ENCODE measurements at regions not wholly inside any gene's neighbourhood (a gene's known extent, or its start where the extent isn't known, plus 50 kb on each side); places are given as distances from the start of the nearest gene placed in this dataset.

- Mint-ChIP-seq H3K36me3 (no peaks in the 10 kb centered on the region), H3K27me3 (peaks cover 16% of the 10 kb centered on the region), H3K4me1 (peaks cover 4% of the 10 kb centered on the region), H3K27ac (no peak overlapping the region), H3K4me3 (no peak overlapping the region), H3K9me3 (peaks cover 5% of the 10 kb centered on the region)
- DNase-seq: no peak
These were observed 302.4 kb downstream of the SOX9 start for GRCh38 chr17:72423286-72423589.

- Mint-ChIP-seq H3K27ac (no peak overlapping the region), H3K27me3 (peaks cover 15% of the 10 kb centered on the region), H3K36me3 (no peaks in the 10 kb centered on the region), H3K4me1 (peaks cover 4% of the 10 kb centered on the region), H3K9me3 (peaks cover 3% of the 10 kb centered on the region), H3K4me3 (no peak overlapping the region)
- no peak for DNase-seq
These were observed 302.9 kb downstream of the SOX9 start for GRCh38 chr17:72423718-72424117.

GRCh38 chr17:72424505-72425117 is 303.8 kb downstream of the SOX9 start:
- H3K9me3 Mint-ChIP-seq: no peaks in the 10 kb centered on the region
- no peak overlapping the region for H3K27ac Mint-ChIP-seq
- peaks cover 4% of the 10 kb centered on the region for H3K4me1 Mint-ChIP-seq
- H3K4me3 Mint-ChIP-seq: no peak overlapping the region
- H3K36me3 Mint-ChIP-seq: no peaks in the 10 kb centered on the region
- peaks cover 7% of the 10 kb centered on the region for H3K27me3 Mint-ChIP-seq
- no peak for DNase-seq

- DNase-seq: no peak
- no peaks in the 10 kb centered on the region for H3K36me3 Mint-ChIP-seq
These were observed 304.4 kb downstream of the SOX9 start for GRCh38 chr17:72425133-72425793.

GRCh38 chr17:72425794-72426168 is 305.0 kb downstream of the SOX9 start:
- Mint-ChIP-seq H3K9me3 (no peaks in the 10 kb centered on the region), H3K36me3 (no peaks in the 10 kb centered on the region), H3K4me1 (peaks cover 4% of the 10 kb centered on the region), H3K27ac (no peak overlapping the region), H3K27me3 (peaks cover 8% of the 10 kb centered on the region), H3K4me3 (no peak overlapping the region)
- no peak for DNase-seq

More at GRCh38 chr17:72425133-72425793, 304.4 kb downstream of the SOX9 start:
- H3K4me3 Mint-ChIP-seq: no peak overlapping the region
- peaks cover 4% of the 10 kb centered on the region for H3K4me1 Mint-ChIP-seq
- peaks cover 7% of the 10 kb centered on the region for H3K27me3 Mint-ChIP-seq
- H3K9me3 Mint-ChIP-seq: no peaks in the 10 kb centered on the region
- H3K27ac Mint-ChIP-seq: no peak overlapping the region

GRCh38 chr17:72426321-72426720 is 305.5 kb downstream of the SOX9 start:
- no peak overlapping the region for H3K27ac Mint-ChIP-seq
- peaks cover 4% of the 10 kb centered on the region for H3K4me1 Mint-ChIP-seq
- no peak overlapping the region for H3K4me3 Mint-ChIP-seq
- peaks cover 11% of the 10 kb centered on the region for H3K27me3 Mint-ChIP-seq
- H3K9me3 Mint-ChIP-seq: no peaks in the 10 kb centered on the region
- no peaks in the 10 kb centered on the region for H3K36me3 Mint-ChIP-seq
- DNase-seq: no peak

GRCh38 chr17:72426948-72427760 is 306.3 kb downstream of the SOX9 start:
- H3K27me3 Mint-ChIP-seq: peaks cover 11% of the 10 kb centered on the region
- no peak overlapping the region for H3K4me3 Mint-ChIP-seq
- no peaks in the 10 kb centered on the region for H3K4me1 Mint-ChIP-seq
- H3K9me3 Mint-ChIP-seq: no peaks in the 10 kb centered on the region
- no peaks in the 10 kb centered on the region for H3K36me3 Mint-ChIP-seq
- DNase-seq: no peak
- H3K27ac Mint-ChIP-seq: no peak overlapping the region

- no peak overlapping the region for H3K27ac Mint-ChIP-seq
- H3K4me1 Mint-ChIP-seq: no peaks in the 10 kb centered on the region
- no peaks in the 10 kb centered on the region for H3K9me3 Mint-ChIP-seq
- peaks cover 11% of the 10 kb centered on the region for H3K27me3 Mint-ChIP-seq
- H3K36me3 Mint-ChIP-seq: no peaks in the 10 kb centered on the region
- no peak for DNase-seq
- no peak overlapping the region for H3K4me3 Mint-ChIP-seq
These were observed 306.9 kb downstream of the SOX9 start for GRCh38 chr17:72427761-72428109.

- Mint-ChIP-seq H3K4me3 (no peak overlapping the region), H3K9me3 (no peaks in the 10 kb centered on the region), H3K27ac (no peak overlapping the region), H3K27me3 (peaks cover 11% of the 10 kb centered on the region), H3K4me1 (no peaks in the 10 kb centered on the region), H3K36me3 (no peaks in the 10 kb centered on the region)
- no peak for DNase-seq
These were observed 308.3 kb downstream of the SOX9 start for GRCh38 chr17:72429066-72429638.

GRCh38 chr17:72430611-72431432 is 310.0 kb downstream of the SOX9 start:
- H3K9me3 Mint-ChIP-seq: no peaks in the 10 kb centered on the region
- H3K36me3 Mint-ChIP-seq: no peaks in the 10 kb centered on the region
- no peaks in the 10 kb centered on the region for H3K4me1 Mint-ChIP-seq
- no peak overlapping the region for H3K27ac Mint-ChIP-seq
- DNase-seq: no peak
- no peak overlapping the region for H3K4me3 Mint-ChIP-seq
- peaks cover 8% of the 10 kb centered on the region for H3K27me3 Mint-ChIP-seq

GRCh38 chr17:72432143-72432621 is 311.4 kb downstream of the SOX9 start:
- no peaks in the 10 kb centered on the region for H3K36me3 Mint-ChIP-seq
- DNase-seq: no peak
- H3K4me1 Mint-ChIP-seq: no peaks in the 10 kb centered on the region
- no peak overlapping the region for H3K27ac Mint-ChIP-seq
- H3K4me3 Mint-ChIP-seq: no peak overlapping the region
- no peaks in the 10 kb centered on the region for H3K9me3 Mint-ChIP-seq
- H3K27me3 Mint-ChIP-seq: peaks cover 8% of the 10 kb centered on the region

GRCh38 chr17:72432881-72433280 is 312.1 kb downstream of the SOX9 start:
- H3K9me3 Mint-ChIP-seq: no peaks in the 10 kb centered on the region

GRCh38 chr17:72433797-72434196 is 313.0 kb downstream of the SOX9 start:
- DNase-seq: no peak
- H3K4me1 Mint-ChIP-seq: no peaks in the 10 kb centered on the region
- no peaks in the 10 kb centered on the region for H3K36me3 Mint-ChIP-seq
- H3K27me3 Mint-ChIP-seq: peaks cover 8% of the 10 kb centered on the region
- H3K9me3 Mint-ChIP-seq: no peaks in the 10 kb centered on the region
- no peak overlapping the region for H3K27ac Mint-ChIP-seq
- no peak overlapping the region for H3K4me3 Mint-ChIP-seq

More at GRCh38 chr17:72432881-72433280, 312.1 kb downstream of the SOX9 start:
- Mint-ChIP-seq H3K27ac (no peak overlapping the region), H3K27me3 (peaks cover 8% of the 10 kb centered on the region), H3K36me3 (no peaks in the 10 kb centered on the region), H3K4me1 (no peaks in the 10 kb centered on the region), H3K4me3 (no peak overlapping the region)
- DNase-seq: no peak

GRCh38 chr17:72434581-72434980 is 313.8 kb downstream of the SOX9 start:
- DNase-seq: no peak
- H3K9me3 Mint-ChIP-seq: no peaks in the 10 kb centered on the region
- no peak overlapping the region for H3K27ac Mint-ChIP-seq
- H3K4me1 Mint-ChIP-seq: no peaks in the 10 kb centered on the region
- H3K4me3 Mint-ChIP-seq: no peak overlapping the region
- H3K36me3 Mint-ChIP-seq: no peaks in the 10 kb centered on the region
- H3K27me3 Mint-ChIP-seq: peaks cover 8% of the 10 kb centered on the region

Data from activated naive CD8-positive, alpha-beta T cell treated with anti-CD3 and anti-CD28 coated beads for 36 hours (primary cell).